H1 (cell line): ENCODE measurements at regions not wholly inside any gene's neighbourhood (a gene's known extent, or its start where the extent isn't known, plus 50 kb on each side); places are given as distances from the start of the nearest gene placed in this dataset.

Source experiments
- CTCF ChIA-PET: fragments of 300-600 bp; sonication (Branson Sonifier 250); formaldehyde crosslinking; loops from one replicate; lab custom pipeline; 2021; ENCODE audit not compliant: partially characterized antibody; lab: Charles Lee
- POLR2A ChIA-PET: fragments of 300-600 bp; sonication (Branson Sonifier 250); formaldehyde crosslinking; loops from one replicate; lab custom pipeline; 2021; ENCODE audit warnings: inconsistent platforms; ENCODE audit not compliant: partially characterized antibody; lab: Charles Lee
- DNase-seq, 2 experiments: peaks; one replicate each; pipeline versions ENCODE4 v3.0.0 to v3.0.0-alpha.2; 2010 to 2022; ENCODE audit warnings: low spot score in 2 of 2, low read depth in 1 of 2, mixed read lengths in 1 of 2
- FAIRE-seq: peaks from 2 replicates; lab custom pipeline; 2011; peaks lifted over from hg19 to GRCh38; lab: Jason Lieb, UNC
- H2AFZ ChIP-seq: 2 replicates; pipeline ENCODE4 v1.8.1; 2012; ENCODE audit warnings: low read length, inconsistent platforms
- H2AK5ac ChIP-seq: 2 replicates; pipeline ENCODE4 v1.6.1; 2013; ENCODE audit warnings: low read depth, low read length
- H2BK120ac ChIP-seq: replicated peaks from 2 replicates; pipeline ENCODE3; 2013; ENCODE audit warnings: low read depth, low read length, inconsistent platforms
- H2BK12ac ChIP-seq: 2 replicates; pipeline ENCODE4 v1.6.1; 2013; ENCODE audit warnings: low read depth, low read length
- H2BK15ac ChIP-seq: 2 replicates; pipeline ENCODE4 v1.6.1; 2013; ENCODE audit warnings: low read length
- H2BK20ac ChIP-seq: 2 replicates; pipeline ENCODE4 v1.6.1; 2013; ENCODE audit warnings: low read length
- H2BK5ac ChIP-seq: 2 replicates; pipeline ENCODE4 v1.6.1; 2013; ENCODE audit warnings: low read depth, low read length
- H3K14ac ChIP-seq: 2 replicates; pipeline ENCODE4 v1.6.1; 2013; ENCODE audit warnings: inconsistent platforms; ENCODE audit not compliant: insufficient read length
- H3K18ac ChIP-seq: 2 replicates; pipeline ENCODE4 v1.6.1; 2013; ENCODE audit warnings: low read length; ENCODE audit errors: extremely low read depth
- H3K23ac ChIP-seq: 2 replicates; pipeline ENCODE4 v1.6.1; 2013; ENCODE audit warnings: inconsistent platforms; ENCODE audit not compliant: insufficient read length
- H3K23me2 ChIP-seq: 2 replicates; pipeline ENCODE4 v1.6.1; 2013; ENCODE audit warnings: low read depth, low read length
- H3K27ac ChIP-seq: 2 replicates; pipeline ENCODE4 v1.6.1; 2011; ENCODE audit warnings: low read depth, low read length, inconsistent platforms
- H3K27me3 ChIP-seq, 4 experiments: replicated peaks in 1 of 4; 1 replicate in 1 of 4; 2 replicates in 3 of 4; pipeline versions ENCODE4 v1.6.1 to v1.8.1; 2011 to 2013; ENCODE audit warnings: low read length in 3 of 4, mild to moderate bottlenecking in 3 of 4, inconsistent platforms in 2 of 4, mixed read lengths in 2 of 4, moderate library complexity in 1 of 4; ENCODE audit not compliant: control insufficient read depth in 3 of 4, insufficient read depth in 3 of 4; ENCODE audit errors: extremely low read depth in 1 of 4
- H3K36me3 ChIP-seq, 4 experiments: 2 replicates each; pipeline versions ENCODE4 v1.6.1 to v1.8.1; 2011 to 2013; ENCODE audit warnings: mild to moderate bottlenecking in 4 of 4, low read length in 3 of 4, moderate library complexity in 2 of 4, control low read depth in 1 of 4, inconsistent platforms in 1 of 4; ENCODE audit not compliant: insufficient read depth in 4 of 4, control insufficient read depth in 2 of 4
- H3K4ac ChIP-seq: replicated peaks from 2 replicates; pipeline ENCODE3; 2013; ENCODE audit warnings: low read length, low read depth, mixed read lengths, inconsistent platforms; ENCODE audit not compliant: insufficient read length
- H3K4me1 ChIP-seq, 4 experiments: replicated peaks in 1 of 4; 1 replicate in 1 of 4; 2 replicates in 3 of 4; pipeline versions ENCODE4 v1.6.1 to v1.8.1; 2011 to 2013; ENCODE audit warnings: low read length in 3 of 4, inconsistent platforms in 2 of 4, mixed read lengths in 1 of 4; ENCODE audit not compliant: insufficient read depth in 4 of 4, control insufficient read depth in 3 of 4
- H3K4me2 ChIP-seq, 2 experiments: 2 replicates each; pipeline versions ENCODE4 v1.6.1 to v1.8.1; 2011 to 2013; ENCODE audit warnings: low read depth in 2 of 2, low read length in 2 of 2, control low read depth in 1 of 2, inconsistent platforms in 1 of 2, mild to moderate bottlenecking in 1 of 2; ENCODE audit not compliant: insufficient read depth in 1 of 2
- H3K4me3 ChIP-seq, 4 experiments: fragments of 200-600, 300-600 bp in 1 of 4; sonication (generic), shearing (Covaris generic), sonication (Bioruptor Twin) in 1 of 4; 2 replicates each; pipeline versions ENCODE4 v1.5.1 to v1.8.1; 2011 to 2016; ENCODE audit warnings: low read length in 4 of 4, low read depth in 3 of 4, control low read depth in 2 of 4, inconsistent platforms in 2 of 4, mild to moderate bottlenecking in 2 of 4, mixed read lengths in 1 of 4, moderate library complexity in 1 of 4; ENCODE audit not compliant: insufficient read depth in 2 of 4; ENCODE audit errors: extremely low read depth in 1 of 4
- H3K56ac ChIP-seq: replicated peaks from 2 replicates; pipeline ENCODE3; 2013; ENCODE audit warnings: low read depth, mild to moderate bottlenecking, mixed read lengths, low read length, inconsistent platforms; ENCODE audit not compliant: insufficient read length
- H3K79me1 ChIP-seq: 2 replicates; pipeline ENCODE4 v1.6.1; 2013; ENCODE audit warnings: low read depth, low read length, control low read depth
- H3K79me2 ChIP-seq, 2 experiments: 2 replicates each; pipeline versions ENCODE4 v1.6.1 to v1.8.1; 2012 to 2013; ENCODE audit warnings: low read length in 2 of 2, mild to moderate bottlenecking in 2 of 2, inconsistent platforms in 1 of 2; ENCODE audit not compliant: insufficient read depth in 2 of 2, control insufficient read depth in 1 of 2
- H3K9ac ChIP-seq, 4 experiments: replicated peaks in 1 of 4; 1 replicate in 1 of 4; 2 replicates in 3 of 4; pipeline versions ENCODE4 v1.6.1 to v1.8.1; 2011 to 2013; ENCODE audit warnings: low read depth in 3 of 4, low read length in 3 of 4, control low read depth in 2 of 4, mild to moderate bottlenecking in 2 of 4, moderate library complexity in 2 of 4, inconsistent platforms in 1 of 4; ENCODE audit errors: extremely low read depth in 1 of 4
- H3K9me3 ChIP-seq, 2 experiments: 2 replicates each; pipeline versions ENCODE4 v1.6.1 to v1.8.1; 2012 to 2013; ENCODE audit warnings: mild to moderate bottlenecking in 2 of 2, moderate library complexity in 2 of 2, control low read depth in 1 of 2, inconsistent platforms in 1 of 2, low read depth in 1 of 2, low read length in 1 of 2, mixed read lengths in 1 of 2; ENCODE audit not compliant: insufficient read depth in 2 of 2
- H4K20me1 ChIP-seq, 2 experiments: replicated peaks in 1 of 2; 2 replicates each; pipeline versions ENCODE3 to v1.8.1; 2011 to 2013; ENCODE audit warnings: inconsistent platforms in 2 of 2, low read length in 2 of 2, mild to moderate bottlenecking in 1 of 2; ENCODE audit not compliant: insufficient read depth in 2 of 2, control insufficient read depth in 1 of 2
- H4K5ac ChIP-seq: 2 replicates; pipeline ENCODE4 v1.6.1; 2013; ENCODE audit warnings: low read length, low read depth, mixed read lengths, inconsistent platforms; ENCODE audit not compliant: insufficient read length
- H4K8ac ChIP-seq: 2 replicates; pipeline ENCODE4 v1.8.0; 2013; ENCODE audit warnings: mild to moderate bottlenecking, moderate library complexity, low read length, inconsistent platforms; ENCODE audit not compliant: insufficient read depth; ENCODE audit errors: extremely low read depth
- H4K91ac ChIP-seq: replicated peaks from 2 replicates; pipeline ENCODE3; 2013; ENCODE audit warnings: low read length, mixed read lengths, inconsistent platforms; ENCODE audit not compliant: insufficient read length
- BCL11A ChIP-seq, 2 experiments: IDR thresholded peaks; one replicate each; pipeline ENCODE4 v1.6.1; 2011; ENCODE audit warnings: low read depth in 2 of 2, low read length in 2 of 2, mild to moderate bottlenecking in 2 of 2
- BRCA1 ChIP-seq: IDR thresholded peaks from 2 replicates; pipeline ENCODE4 v1.6.1; 2012; ENCODE audit warnings: low read depth, low read length, improper control_type of control experiment
- CBX5 ChIP-seq: fragments of 300-800, 300-1000 bp; sonication (generic); IDR thresholded peaks from 2 replicates; pipeline ENCODE4 v1.7.1; 2016; ENCODE audit warnings: antibody characterized with exemption, low read length, low read depth
- CREB1 ChIP-seq: IDR thresholded peaks from 2 replicates; pipeline ENCODE4 v1.6.1; 2012; ENCODE audit warnings: inconsistent platforms
- EP300 ChIP-seq, 2 experiments: IDR thresholded peaks; 1 replicate in 1 of 2; 2 replicates in 1 of 2; pipeline ENCODE4 v1.6.1; 2011 to 2012; ENCODE audit warnings: low read depth in 2 of 2, low read length in 2 of 2, mild to moderate bottlenecking in 2 of 2, borderline replicate concordance in 1 of 2, inconsistent platforms in 1 of 2, moderate library complexity in 1 of 2
- FOSL1 ChIP-seq: IDR thresholded peaks from 2 replicates; pipeline ENCODE4 v1.6.1; 2011; ENCODE audit warnings: mild to moderate bottlenecking, low read depth, low read length, moderate library complexity; ENCODE audit not compliant: insufficient read depth
- KDM4A ChIP-seq: IDR thresholded peaks from one replicate; pipeline ENCODE4 v1.7.1; 2012; ENCODE audit warnings: low read depth, mild to moderate bottlenecking, moderate library complexity, low read length, inconsistent platforms; ENCODE audit not compliant: severe bottlenecking
- MAFK ChIP-seq: IDR thresholded peaks from 2 replicates; pipeline ENCODE4 v1.6.1; 2012; ENCODE audit warnings: low read depth, mild to moderate bottlenecking, improper control_type of control experiment, low read length
- TAF7 ChIP-seq: optimal IDR thresholded peaks from 2 replicates; pipeline ENCODE3; 2011; ENCODE audit warnings: low read depth, mild to moderate bottlenecking, inconsistent platforms, low read length, moderate library complexity, borderline replicate concordance
- TBP ChIP-seq: IDR thresholded peaks from 2 replicates; pipeline ENCODE4 v1.6.1; 2011; ENCODE audit warnings: low read depth, low read length, improper control_type of control experiment
- TEAD4 ChIP-seq: IDR thresholded peaks from 2 replicates; pipeline ENCODE4 v1.6.1; 2012; ENCODE audit warnings: low read depth, low read length, inconsistent platforms, mixed read lengths
- YY1 ChIP-seq: IDR thresholded peaks from 2 replicates; pipeline ENCODE4 v1.6.1; 2011; ENCODE audit warnings: low read depth, mild to moderate bottlenecking, low read length
- WGBS, 2 experiments: shearing (Covaris generic) in 1 of 2; methylation state at CpG; one replicate each; pipeline versions ENCODE4 v1.1.6 to v1.1.7; 2013 to 2015; ENCODE audit warnings: low lambda C conversion rate in 2 of 2, mixed read lengths in 2 of 2, inconsistent platforms in 1 of 2, low coverage in 1 of 2, missing lambda C conversion rate in 1 of 2; ENCODE audit not compliant: insufficient replicate concordance in 2 of 2, insufficient coverage in 1 of 2, insufficient read length in 1 of 2; ENCODE audit errors: extremely low coverage in 1 of 2, missing lambda C conversion rate in 1 of 2; 5-methylcytosine and 5-hydroxymethylcytosine counted together
- TF ChIP-seq, protein P1 (sequence below): IDR thresholded peaks from 2 replicates; pipeline ENCODE4 v1.6.1; 2011; ENCODE audit warnings: low read depth, mild to moderate bottlenecking, low read length; ENCODE audit not compliant: insufficient read depth

DNA sequence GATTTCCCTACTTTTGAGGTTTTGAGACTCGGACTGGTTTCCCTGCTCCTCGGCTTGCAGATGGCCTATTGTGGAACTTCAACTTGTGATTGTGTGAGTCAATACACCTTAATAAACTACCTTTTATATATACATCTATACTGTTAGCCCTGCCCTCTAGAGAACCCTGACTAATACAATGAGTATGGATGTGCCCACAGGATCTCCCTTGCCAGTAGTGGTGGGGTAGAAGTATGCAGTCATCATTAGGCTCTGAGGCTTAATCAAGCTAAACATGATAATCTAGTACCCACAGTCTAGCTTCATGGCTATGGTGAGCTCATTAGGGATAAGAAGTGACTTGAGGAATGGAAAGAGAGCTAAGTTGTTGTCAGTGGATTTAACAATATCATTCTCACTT, 412.8 kb upstream of the PTGER4 start:
- H2BK120ac ChIP-seq: no peak overlapping the region
- peaks cover 2% of the 10 kb centered on the region; the same call in 1 of the 2 replicates for H3K23me2 ChIP-seq
- H3K9ac ChIP-seq: no peak overlapping the region
- no peak overlapping the region for H3K4me2 ChIP-seq
- no peak overlapping the region for H4K8ac ChIP-seq
- DNase-seq (no peak), FAIRE-seq (no peak)
- no peak overlapping the region for H2BK20ac ChIP-seq
- no peaks in the 10 kb centered on the region for H3K36me3 ChIP-seq
- ChIA-PET POLR2A (no interaction called here), CTCF (no interaction called here)
- no peak overlapping the region for H3K14ac ChIP-seq
- TF ChIP-seq TEAD4 (no peak), CBX5 (no peak), BRCA1 (no peak), TBP (no peak), CREB1 (no peak), FOSL1 (no peak), TAF7 (no peak), KDM4A (no peak), YY1 (no peak), EP300 (IDR thresholded peaks at IDR 0.05; ENCODE audit: borderline replicate concordance in 1 of 2, low read depth in 2 of 2, low read length in 2 of 2) (no peak), MAFK (no peak), BCL11A (IDR thresholded peaks at IDR 0.05; ENCODE audit: low read depth in 2 of 2, low read length in 2 of 2) (no peak)
- TF ChIP-seq, protein P1, sequence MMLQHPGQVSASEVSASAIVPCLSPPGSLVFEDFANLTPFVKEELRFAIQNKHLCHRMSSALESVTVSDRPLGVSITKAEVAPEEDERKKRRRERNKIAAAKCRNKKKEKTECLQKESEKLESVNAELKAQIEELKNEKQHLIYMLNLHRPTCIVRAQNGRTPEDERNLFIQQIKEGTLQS: no peak
- no peak overlapping the region for H4K91ac ChIP-seq
- H3K56ac ChIP-seq: no peak overlapping the region
- no peaks in the 10 kb centered on the region for H3K79me2 ChIP-seq
- no peak overlapping the region for H3K27ac ChIP-seq
- H3K23ac ChIP-seq: no peak overlapping the region
- H4K20me1 ChIP-seq: no peaks in the 10 kb centered on the region
- H3K4me3 ChIP-seq: no peak overlapping the region
- H2BK15ac ChIP-seq: no peak overlapping the region
- H2BK5ac ChIP-seq: no peak overlapping the region
- H3K27me3 ChIP-seq: no peaks in the 10 kb centered on the region
- H2AK5ac ChIP-seq: no peak overlapping the region
- no peak overlapping the region for H2AFZ ChIP-seq
- H3K18ac ChIP-seq: no peak overlapping the region
- H3K79me1 ChIP-seq: no peaks in the 10 kb centered on the region
- no peak overlapping the region for H2BK12ac ChIP-seq
- H4K5ac ChIP-seq: no peak overlapping the region
- WGBS, 2 experiments: 92% methylated on average over 2 of the region's 2 CpGs; no CpG with 5 or more reads in 1 of the 2 experiments
- no peaks in the 10 kb centered on the region for H3K9me3 ChIP-seq
- H3K4me1 ChIP-seq: no peaks in the 10 kb centered on the region
- H3K4ac ChIP-seq: no peak overlapping the region
